ENCODE measurements at regions not wholly inside any gene's neighbourhood (a gene's known extent, or its start where the extent isn't known, plus 50 kb on each side); places are given as distances from the start of the nearest gene placed in this dataset.

- TF ChIP-seq CTCF (IDR thresholded peaks at IDR 0.05) (no peak), GATA3 (IDR thresholded peaks at IDR 0.05; ENCODE audit: borderline replicate concordance) (no peak), RCOR1 (IDR thresholded peaks at IDR 0.05; ENCODE audit: low read depth, low read length) (no peak), FOSL2 (IDR thresholded peaks at IDR 0.05) (no peak), FOSL2 (CRISPR knock-in tag; IDR thresholded peaks at IDR 0.05) (no peak), POLR2A (IDR thresholded peaks at IDR 0.05; ENCODE audit: low read length) (no peak), USF2 (IDR thresholded peaks at IDR 0.05) (no peak), HDAC2 (IDR thresholded peaks at IDR 0.05) (no peak)
These were observed 435.5 kb downstream of the GLRX3 start for GRCh38 chr10:130571674-130572073.

Measured in A549 (cell line).